ENCODE measurements at regions not wholly inside any gene's neighbourhood (a gene's known extent, or its start where the extent isn't known, plus 50 kb on each side); places are given as distances from the start of the nearest gene placed in this dataset.

GRCh38 chr5:107241841-107242240 is 428.9 kb downstream of the EFNA5 start:
- no peak for TF ChIP-seq CTCF (IDR thresholded peaks at IDR 0.05 in 4 of 5, conservative IDR thresholded peaks at IDR 0.05 in 1 of 5)
- no peak for TF ChIP-seq POLR2A (IDR thresholded peaks at IDR 0.05)
